ENCODE measurements at regions not wholly inside any gene's neighbourhood (a gene's known extent, or its start where the extent isn't known, plus 50 kb on each side); places are given as distances from the start of the nearest gene placed in this dataset.

- Mint-ChIP-seq H3K36me3 (no peaks in the 10 kb centered on the region), H3K4me1 (no peaks in the 10 kb centered on the region), H3K4me3 (no peak overlapping the region), H3K9me3 (peaks cover 29% of the 10 kb centered on the region), H3K27ac (no peak overlapping the region)
- DNase-seq (ENCODE audit: low spot score in 2 of 2) (no peak), ATAC-seq (no peak)
Measured at GRCh38 chr2:103734911-103735310, 973.1 kb downstream of the TMEM182 start.

- H3K36me3 Mint-ChIP-seq, result no peaks in the 10 kb centered on the region
- peaks cover 15% of the 10 kb centered on the region for H3K9me3 Mint-ChIP-seq
- no peak overlapping the region for H3K4me3 Mint-ChIP-seq
- no peaks in the 10 kb centered on the region for H3K4me1 Mint-ChIP-seq
- DNase-seq (ENCODE audit: low spot score in 2 of 2) (no peak), ATAC-seq (no peak)
- H3K27ac Mint-ChIP-seq, result no peak overlapping the region
Measured at GRCh38 chr2:103738108-103738507, 976.3 kb downstream of the TMEM182 start.

- DNase-seq (ENCODE audit: low spot score in 2 of 2) (no peak), ATAC-seq (no peak)
- Mint-ChIP-seq H3K4me1 (no peaks in the 10 kb centered on the region), H3K27ac (no peak overlapping the region), H3K9me3 (peaks cover 14% of the 10 kb centered on the region), H3K4me3 (no peak overlapping the region), H3K36me3 (no peaks in the 10 kb centered on the region)
Measured at GRCh38 chr2:103738606-103739005, 976.8 kb downstream of the TMEM182 start.

- no peak for DNase-seq (ENCODE audit: low spot score in 2 of 2)
- H3K4me3 Mint-ChIP-seq, result no peak overlapping the region
- peaks cover 11% of the 10 kb centered on the region for H3K9me3 Mint-ChIP-seq
- no peaks in the 10 kb centered on the region for H3K4me1 Mint-ChIP-seq
- no peaks in the 10 kb centered on the region for H3K36me3 Mint-ChIP-seq
- no peak overlapping the region for H3K27ac Mint-ChIP-seq
- ATAC-seq, result no peak
Measured at GRCh38 chr2:103739186-103739585, 977.4 kb downstream of the TMEM182 start.

GRCh38 chr2:103739921-103740320 is 978.1 kb downstream of the TMEM182 start:
- no peaks in the 10 kb centered on the region for H3K36me3 Mint-ChIP-seq
- no peak for ATAC-seq

GRCh38 chr2:103740631-103741030 is 978.8 kb downstream of the TMEM182 start:
- H3K4me1 Mint-ChIP-seq, result no peaks in the 10 kb centered on the region
- H3K36me3 Mint-ChIP-seq, result no peaks in the 10 kb centered on the region
- no peak for DNase-seq (ENCODE audit: low spot score in 2 of 2)
- no peak overlapping the region for H3K4me3 Mint-ChIP-seq
- ATAC-seq, result no peak
- H3K27ac Mint-ChIP-seq, result no peak overlapping the region
- H3K9me3 Mint-ChIP-seq, result peaks cover 10% of the 10 kb centered on the region

More at GRCh38 chr2:103739921-103740320, 978.1 kb downstream of the TMEM182 start:
- no peak for DNase-seq (ENCODE audit: low spot score in 2 of 2)
- no peaks in the 10 kb centered on the region for H3K4me1 Mint-ChIP-seq
- H3K27ac Mint-ChIP-seq, result no peak overlapping the region
- H3K4me3 Mint-ChIP-seq, result no peak overlapping the region
- peaks cover 10% of the 10 kb centered on the region for H3K9me3 Mint-ChIP-seq

GRCh38 chr2:103743195-103743594 is 981.4 kb downstream of the TMEM182 start:
- Mint-ChIP-seq H3K4me1 (no peaks in the 10 kb centered on the region), H3K4me3 (no peak overlapping the region), H3K9me3 (peaks cover 11% of the 10 kb centered on the region), H3K36me3 (no peaks in the 10 kb centered on the region), H3K27ac (no peak overlapping the region)
- no peak for ATAC-seq
- DNase-seq (ENCODE audit: low spot score in 2 of 2), result no peak

- no peak overlapping the region for H3K27ac Mint-ChIP-seq
- peaks cover 29% of the 10 kb centered on the region for H3K9me3 Mint-ChIP-seq
- no peak for ATAC-seq
- no peak for DNase-seq (ENCODE audit: low spot score in 2 of 2)
- no peaks in the 10 kb centered on the region for H3K4me1 Mint-ChIP-seq
- no peak overlapping the region for H3K4me3 Mint-ChIP-seq
- no peaks in the 10 kb centered on the region for H3K36me3 Mint-ChIP-seq
Measured at GRCh38 chr2:103754530-103754929, 992.7 kb downstream of the TMEM182 start.

- H3K4me1 Mint-ChIP-seq, result no peaks in the 10 kb centered on the region
- peaks cover 16% of the 10 kb centered on the region for H3K9me3 Mint-ChIP-seq
- no peak overlapping the region for H3K4me3 Mint-ChIP-seq
- no peak overlapping the region for H3K27ac Mint-ChIP-seq
- DNase-seq (ENCODE audit: low spot score in 2 of 2) (no peak), ATAC-seq (no peak)
- H3K36me3 Mint-ChIP-seq, result no peaks in the 10 kb centered on the region
Measured at GRCh38 chr2:103773884-103774283, 1012.1 kb downstream of the TMEM182 start.

GRCh38 chr2:103780088-103780702 is 1018.4 kb downstream of the TMEM182 start:
- no peak overlapping the region for H3K27ac Mint-ChIP-seq
- ATAC-seq, result no peak
- DNase-seq (ENCODE audit: low spot score in 2 of 2), result no peak

GRCh38 chr2:103781313-103781712 is 1019.5 kb downstream of the TMEM182 start:
- DNase-seq (ENCODE audit: low spot score in 2 of 2) (no peak), ATAC-seq (no peak)
- no peaks in the 10 kb centered on the region for H3K4me1 Mint-ChIP-seq
- no peaks in the 10 kb centered on the region for H3K36me3 Mint-ChIP-seq
- no peak overlapping the region for H3K4me3 Mint-ChIP-seq
- peaks cover 17% of the 10 kb centered on the region for H3K9me3 Mint-ChIP-seq
- no peak overlapping the region for H3K27ac Mint-ChIP-seq

More at GRCh38 chr2:103780088-103780702, 1018.4 kb downstream of the TMEM182 start:
- Mint-ChIP-seq H3K4me1 (no peaks in the 10 kb centered on the region), H3K4me3 (no peak overlapping the region), H3K36me3 (no peaks in the 10 kb centered on the region), H3K9me3 (peaks cover 24% of the 10 kb centered on the region)

- H3K9me3 Mint-ChIP-seq, result peaks cover 18% of the 10 kb centered on the region
- H3K36me3 Mint-ChIP-seq, result no peaks in the 10 kb centered on the region
- no peak for ATAC-seq
- H3K4me1 Mint-ChIP-seq, result no peaks in the 10 kb centered on the region
- no peak overlapping the region for H3K4me3 Mint-ChIP-seq
- DNase-seq (ENCODE audit: low spot score in 2 of 2), result no peak
- no peak overlapping the region for H3K27ac Mint-ChIP-seq
Measured at GRCh38 chr2:103784261-103784660, 1022.4 kb downstream of the TMEM182 start.

- DNase-seq (ENCODE audit: low spot score in 2 of 2) (no peak), ATAC-seq (no peak)
- Mint-ChIP-seq H3K4me1 (no peaks in the 10 kb centered on the region), H3K36me3 (no peaks in the 10 kb centered on the region), H3K4me3 (no peak overlapping the region), H3K9me3 (peaks cover 18% of the 10 kb centered on the region), H3K27ac (no peak overlapping the region)
Measured at GRCh38 chr2:103785432-103785831, 1023.6 kb downstream of the TMEM182 start.

- H3K36me3 Mint-ChIP-seq, result no peaks in the 10 kb centered on the region
- H3K27ac Mint-ChIP-seq, result no peak overlapping the region
- DNase-seq (ENCODE audit: low spot score in 2 of 2) (no peak), ATAC-seq (no peak)
- no peaks in the 10 kb centered on the region for H3K4me1 Mint-ChIP-seq
- H3K9me3 Mint-ChIP-seq, result peaks cover 18% of the 10 kb centered on the region
- no peak overlapping the region for H3K4me3 Mint-ChIP-seq
Measured at GRCh38 chr2:103785956-103786355, 1024.1 kb downstream of the TMEM182 start.

- Mint-ChIP-seq H3K4me1 (no peaks in the 10 kb centered on the region), H3K4me3 (no peak overlapping the region), H3K9me3 (peaks cover 12% of the 10 kb centered on the region), H3K36me3 (no peaks in the 10 kb centered on the region), H3K27ac (no peak overlapping the region)
- no peak for ATAC-seq
- no peak for DNase-seq (ENCODE audit: low spot score in 2 of 2)
Measured at GRCh38 chr2:103788389-103788788, 1026.6 kb downstream of the TMEM182 start.

- H3K36me3 Mint-ChIP-seq, result no peaks in the 10 kb centered on the region
- H3K27ac Mint-ChIP-seq, result no peak overlapping the region
- no peak overlapping the region for H3K4me3 Mint-ChIP-seq
- H3K9me3 Mint-ChIP-seq, result peaks cover 12% of the 10 kb centered on the region
- H3K4me1 Mint-ChIP-seq, result no peaks in the 10 kb centered on the region
- DNase-seq (ENCODE audit: low spot score in 2 of 2) (no peak), ATAC-seq (no peak)
Measured at GRCh38 chr2:103788951-103789350, 1027.1 kb downstream of the TMEM182 start.

All from stimulated activated effector memory CD8-positive, alpha-beta T cell treated with anti-CD3 and anti-CD28 coated beads, Interleukin-12 subunit alpha, Interleukin-12 subunit beta, amount 100 ng/mL, for 72 hours (primary cell).